Fibroblast of lung (primary cell): ENCODE measurements at regions not wholly inside any gene's neighbourhood (a gene's known extent, or its start where the extent isn't known, plus 50 kb on each side); places are given as distances from the start of the nearest gene placed in this dataset.

ENCODE experiments used
- DNase-seq, 2 donors: peaks; one replicate each; pipeline versions ENCODE4 v3.0.0 to v3.0.0-alpha.2; 2010; ENCODE audit warnings: low read depth in 2 of 2
- H2AFZ ChIP-seq: 2 replicates; pipeline ENCODE4 v1.5.1; 2012; ENCODE audit warnings: low read length, control low read depth, inconsistent platforms
- H3K27ac ChIP-seq: 2 replicates; pipeline ENCODE4 v1.5.1; 2011; ENCODE audit warnings: low read length, control low read depth; ENCODE audit not compliant: insufficient read depth
- H3K27me3 ChIP-seq: 2 replicates; pipeline ENCODE4 v1.5.1; 2011; ENCODE audit warnings: mild to moderate bottlenecking, low read length; ENCODE audit not compliant: control insufficient read depth, insufficient read depth
- H3K36me3 ChIP-seq: 2 replicates; pipeline ENCODE4 v1.5.1; 2011; ENCODE audit warnings: low read length; ENCODE audit not compliant: control insufficient read depth, insufficient read depth
- H3K4me1 ChIP-seq: 2 replicates; pipeline ENCODE4 v1.5.1; 2011; ENCODE audit warnings: low read length; ENCODE audit not compliant: control insufficient read depth, insufficient read depth; ENCODE audit errors: extremely low read depth
- H3K4me2 ChIP-seq: 2 replicates; pipeline ENCODE4 v1.5.1; 2011; ENCODE audit warnings: low read length, control low read depth; ENCODE audit not compliant: insufficient read depth; ENCODE audit errors: extremely low read depth
- H3K4me3 ChIP-seq, 4 experiments: fragments of 200-600 bp in 1 of 4; sonication (generic) in 1 of 4; replicated peaks in 1 of 4; 2 replicates each; pipeline ENCODE4 v1.5.1; 2011 to 2016; ENCODE audit warnings: low read length in 4 of 4, low read depth in 3 of 4, mild to moderate bottlenecking in 3 of 4, control low read depth in 2 of 4, inconsistent platforms in 1 of 4, mixed read lengths in 1 of 4; ENCODE audit not compliant: insufficient read depth in 1 of 4; ENCODE audit errors: control extremely low read depth in 1 of 4
- H3K79me2 ChIP-seq: 2 replicates; pipeline ENCODE4 v1.5.1; 2012; ENCODE audit warnings: mild to moderate bottlenecking, low read length, inconsistent platforms; ENCODE audit not compliant: control insufficient read depth, insufficient read depth
- H3K9ac ChIP-seq: 2 replicates; pipeline ENCODE4 v1.5.1; 2011; ENCODE audit warnings: mild to moderate bottlenecking, low read length, control low read depth; ENCODE audit not compliant: insufficient read depth
- H3K9me3 ChIP-seq: 2 replicates; pipeline ENCODE4 v1.5.1; 2012; ENCODE audit warnings: low read depth, low read length; ENCODE audit not compliant: control insufficient read depth, insufficient read depth
- H4K20me1 ChIP-seq: 2 replicates; pipeline ENCODE4 v1.5.1; 2011; ENCODE audit warnings: low read length; ENCODE audit not compliant: control insufficient read depth, insufficient read depth; ENCODE audit errors: extremely low read depth
- CTCF ChIP-seq, 2 donors: IDR thresholded peaks in 1 of 2; conservative IDR thresholded peaks in 1 of 2; 1 replicate in 1 of 2; 2 replicates in 1 of 2; pipeline ENCODE4 v1.5.1; 2011 to 2012; ENCODE audit warnings: low read length in 2 of 2, control low read depth in 1 of 2, inconsistent platforms in 1 of 2, low read depth in 1 of 2, mild to moderate bottlenecking in 1 of 2
- EZH2 ChIP-seq: IDR thresholded peaks from 2 replicates; pipeline ENCODE4 v1.5.1; 2012; ENCODE audit warnings: low read length, control low read depth, mild to moderate bottlenecking; ENCODE audit errors: missing control alignments

DNA sequence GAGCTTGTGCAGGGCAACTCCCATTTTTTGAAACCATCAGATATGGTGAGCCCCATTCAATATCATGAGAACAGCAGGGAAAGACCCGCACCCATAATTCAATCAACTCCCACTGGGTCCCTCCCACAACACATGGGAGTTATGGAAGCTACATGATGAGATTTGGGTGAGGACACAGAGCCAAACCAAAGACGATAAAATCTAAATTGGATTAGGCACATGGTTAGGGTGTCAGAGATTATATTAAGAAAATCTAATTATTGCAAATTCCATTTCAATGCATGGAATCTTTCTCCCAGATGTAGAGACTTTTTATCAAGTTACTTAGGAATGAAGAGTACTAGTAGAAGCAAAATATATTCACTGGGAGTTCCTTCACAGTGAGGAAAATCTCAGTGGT lies 324.9 kb downstream of the JRKL start:
- no peak for TF ChIP-seq CTCF (conservative IDR thresholded peaks at IDR 0.05 in 1 of 2, IDR thresholded peaks at IDR 0.05 in 1 of 2; ENCODE audit: low read depth in 1 of 2, low read length in 2 of 2)
- TF ChIP-seq EZH2, result no peak
- H3K4me1 ChIP-seq, result no peaks in the 10 kb centered on the region
- H3K36me3 ChIP-seq, result no peaks in the 10 kb centered on the region
- DNase-seq, result no peak
- H3K9me3 ChIP-seq, result no peaks in the 10 kb centered on the region
- H3K27ac ChIP-seq, result no peak overlapping the region
- H2AFZ ChIP-seq, result no peak overlapping the region
- no peaks in the 10 kb centered on the region for H4K20me1 ChIP-seq
- no peak overlapping the region for H3K4me3 ChIP-seq
- no peaks in the 10 kb centered on the region for H3K79me2 ChIP-seq
- no peak overlapping the region for H3K4me2 ChIP-seq
- H3K27me3 ChIP-seq, result no peaks in the 10 kb centered on the region
- H3K9ac ChIP-seq, result no peak overlapping the region

DNA sequence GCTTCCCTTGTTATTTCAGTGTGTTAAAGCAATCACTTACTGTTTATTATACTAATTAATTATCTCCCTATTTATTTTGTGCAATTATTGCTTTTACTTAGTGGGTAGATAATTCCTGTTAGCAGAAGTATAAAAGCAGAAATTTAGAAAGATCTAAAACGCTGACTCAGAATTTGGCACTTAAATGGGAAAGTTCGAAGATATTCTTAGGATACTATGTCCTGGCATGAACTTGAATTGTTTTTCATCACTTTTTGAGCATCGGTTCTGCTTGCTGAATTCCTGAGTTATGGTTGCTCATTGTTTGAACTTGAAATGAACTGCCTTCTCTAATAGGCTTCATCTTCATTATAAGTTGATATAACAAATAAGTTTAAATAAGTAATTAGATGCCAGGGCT lies 325.4 kb downstream of the JRKL start:
- no peaks in the 10 kb centered on the region for H3K79me2 ChIP-seq
- H3K4me3 ChIP-seq, result no peak overlapping the region
- no peak overlapping the region for H3K27ac ChIP-seq
- no peaks in the 10 kb centered on the region for H4K20me1 ChIP-seq
- DNase-seq, result peak in 1 of 2 donors; percentile 3
- H3K9ac ChIP-seq, result no peak overlapping the region
- H3K27me3 ChIP-seq, result no peaks in the 10 kb centered on the region
- H3K4me1 ChIP-seq, result no peaks in the 10 kb centered on the region
- H2AFZ ChIP-seq, result no peak overlapping the region
- H3K36me3 ChIP-seq, result no peaks in the 10 kb centered on the region
- H3K4me2 ChIP-seq, result no peak overlapping the region
- no peaks in the 10 kb centered on the region for H3K9me3 ChIP-seq
- no peak for TF ChIP-seq CTCF (conservative IDR thresholded peaks at IDR 0.05 in 1 of 2, IDR thresholded peaks at IDR 0.05 in 1 of 2; ENCODE audit: low read depth in 1 of 2, low read length in 2 of 2)
- TF ChIP-seq EZH2, result no peak

GRCh38 chr11:96736601-96737000 lies 346.8 kb downstream of the JRKL start:
- Histone ChIP-seq H3K9me3 (no peaks in the 10 kb centered on the region), H3K4me3 (no peak overlapping the region), H2AFZ (no peak overlapping the region), H3K27ac (no peak overlapping the region), H3K79me2 (no peaks in the 10 kb centered on the region), H3K9ac (no peak overlapping the region), H4K20me1 (no peaks in the 10 kb centered on the region), H3K36me3 (no peaks in the 10 kb centered on the region), H3K4me1 (no peaks in the 10 kb centered on the region), H3K4me2 (no peak overlapping the region), H3K27me3 (no peaks in the 10 kb centered on the region)
- TF ChIP-seq CTCF (conservative IDR thresholded peaks at IDR 0.05 in 1 of 2, IDR thresholded peaks at IDR 0.05 in 1 of 2; ENCODE audit: low read depth in 1 of 2, low read length in 2 of 2) (no peak), EZH2 (no peak)
- DNase-seq, result peak in 1 of 2 donors; percentile 70
